NB4 (cell line): ENCODE measurements at regions not wholly inside any gene's neighbourhood (a gene's known extent, or its start where the extent isn't known, plus 50 kb on each side); places are given as distances from the start of the nearest gene placed in this dataset.

Experiments
- MYC ChIP-seq: IDR thresholded peaks from 2 replicates; pipeline ENCODE4 v1.6.1; 2011; ENCODE audit warnings: low read depth, low read length
- POLR2A ChIP-seq: IDR thresholded peaks from 2 replicates; pipeline ENCODE4 v1.6.1; 2011; ENCODE audit warnings: mild to moderate bottlenecking; ENCODE audit not compliant: insufficient read length; ENCODE audit errors: extremely low read depth
- TF ChIP-seq, protein P1 (sequence below): IDR thresholded peaks from one replicate; pipeline ENCODE4 v1.5.1; 2012; ENCODE audit warnings: low read depth, low read length

DNA sequence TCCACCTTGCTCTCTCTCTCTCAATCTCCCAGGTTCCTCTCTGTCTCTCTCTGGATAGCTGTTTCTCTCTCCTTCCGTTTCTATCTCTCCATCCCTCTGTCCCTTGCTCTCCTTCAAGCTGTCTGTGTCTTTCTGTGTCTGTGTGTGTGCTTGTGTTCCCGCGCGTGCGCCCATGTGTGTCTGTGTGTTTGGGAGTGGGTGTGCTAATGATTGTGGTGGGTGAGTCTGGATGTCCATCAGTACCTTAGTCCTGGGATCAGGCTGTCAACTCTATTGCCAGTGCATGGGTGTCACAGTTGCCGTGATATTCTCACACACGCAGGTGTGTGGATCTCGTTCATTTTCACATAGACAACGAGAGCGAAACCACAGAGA, 1380.6 kb upstream of the DEFB115 start:
- TF ChIP-seq, protein P1, sequence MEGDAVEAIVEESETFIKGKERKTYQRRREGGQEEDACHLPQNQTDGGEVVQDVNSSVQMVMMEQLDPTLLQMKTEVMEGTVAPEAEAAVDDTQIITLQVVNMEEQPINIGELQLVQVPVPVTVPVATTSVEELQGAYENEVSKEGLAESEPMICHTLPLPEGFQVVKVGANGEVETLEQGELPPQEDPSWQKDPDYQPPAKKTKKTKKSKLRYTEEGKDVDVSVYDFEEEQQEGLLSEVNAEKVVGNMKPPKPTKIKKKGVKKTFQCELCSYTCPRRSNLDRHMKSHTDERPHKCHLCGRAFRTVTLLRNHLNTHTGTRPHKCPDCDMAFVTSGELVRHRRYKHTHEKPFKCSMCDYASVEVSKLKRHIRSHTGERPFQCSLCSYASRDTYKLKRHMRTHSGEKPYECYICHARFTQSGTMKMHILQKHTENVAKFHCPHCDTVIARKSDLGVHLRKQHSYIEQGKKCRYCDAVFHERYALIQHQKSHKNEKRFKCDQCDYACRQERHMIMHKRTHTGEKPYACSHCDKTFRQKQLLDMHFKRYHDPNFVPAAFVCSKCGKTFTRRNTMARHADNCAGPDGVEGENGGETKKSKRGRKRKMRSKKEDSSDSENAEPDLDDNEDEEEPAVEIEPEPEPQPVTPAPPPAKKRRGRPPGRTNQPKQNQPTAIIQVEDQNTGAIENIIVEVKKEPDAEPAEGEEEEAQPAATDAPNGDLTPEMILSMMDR, result no peak
- TF ChIP-seq POLR2A (no peak), MYC (no peak)
